Fibroblast of the aortic adventitia (primary cell): ENCODE measurements at regions not wholly inside any gene's neighbourhood (a gene's known extent, or its start where the extent isn't known, plus 50 kb on each side); places are given as distances from the start of the nearest gene placed in this dataset.

Experiments used
- DNase-seq: peaks from one replicate; pipeline ENCODE4 v3.0.0-alpha.2; 2010; ENCODE audit warnings: low read depth
- H3K4me3 ChIP-seq: 2 replicates; pipeline ENCODE4 v1.5.1; 2011; ENCODE audit warnings: low read depth, mild to moderate bottlenecking, control low read depth, low read length, moderate library complexity
- CTCF ChIP-seq: IDR thresholded peaks from 2 replicates; pipeline ENCODE4 v1.5.1; 2011; ENCODE audit warnings: mild to moderate bottlenecking, low read length, control low read depth, inconsistent platforms; ENCODE audit not compliant: insufficient read depth

DNA sequence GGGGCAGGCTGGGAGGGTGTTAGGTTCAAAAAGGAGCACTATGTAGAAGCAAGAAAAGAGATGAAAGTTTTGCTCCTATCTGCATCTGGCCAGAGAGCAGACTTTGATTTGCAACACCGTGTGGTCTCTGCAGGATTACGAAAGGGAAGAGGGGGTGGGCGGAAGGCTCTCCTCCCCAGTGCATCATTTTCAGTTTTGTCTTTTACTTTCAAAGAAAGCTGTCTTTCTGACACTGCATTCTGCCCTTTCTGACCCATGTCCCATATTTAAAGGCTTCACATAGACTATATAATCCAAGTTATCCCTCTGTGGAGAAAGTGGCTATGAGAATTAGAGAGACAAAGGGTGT is 126.5 kb downstream of the RHOU start:
- TF ChIP-seq CTCF, result no peak
- no peak overlapping the region for H3K4me3 ChIP-seq
- no peak for DNase-seq

DNA sequence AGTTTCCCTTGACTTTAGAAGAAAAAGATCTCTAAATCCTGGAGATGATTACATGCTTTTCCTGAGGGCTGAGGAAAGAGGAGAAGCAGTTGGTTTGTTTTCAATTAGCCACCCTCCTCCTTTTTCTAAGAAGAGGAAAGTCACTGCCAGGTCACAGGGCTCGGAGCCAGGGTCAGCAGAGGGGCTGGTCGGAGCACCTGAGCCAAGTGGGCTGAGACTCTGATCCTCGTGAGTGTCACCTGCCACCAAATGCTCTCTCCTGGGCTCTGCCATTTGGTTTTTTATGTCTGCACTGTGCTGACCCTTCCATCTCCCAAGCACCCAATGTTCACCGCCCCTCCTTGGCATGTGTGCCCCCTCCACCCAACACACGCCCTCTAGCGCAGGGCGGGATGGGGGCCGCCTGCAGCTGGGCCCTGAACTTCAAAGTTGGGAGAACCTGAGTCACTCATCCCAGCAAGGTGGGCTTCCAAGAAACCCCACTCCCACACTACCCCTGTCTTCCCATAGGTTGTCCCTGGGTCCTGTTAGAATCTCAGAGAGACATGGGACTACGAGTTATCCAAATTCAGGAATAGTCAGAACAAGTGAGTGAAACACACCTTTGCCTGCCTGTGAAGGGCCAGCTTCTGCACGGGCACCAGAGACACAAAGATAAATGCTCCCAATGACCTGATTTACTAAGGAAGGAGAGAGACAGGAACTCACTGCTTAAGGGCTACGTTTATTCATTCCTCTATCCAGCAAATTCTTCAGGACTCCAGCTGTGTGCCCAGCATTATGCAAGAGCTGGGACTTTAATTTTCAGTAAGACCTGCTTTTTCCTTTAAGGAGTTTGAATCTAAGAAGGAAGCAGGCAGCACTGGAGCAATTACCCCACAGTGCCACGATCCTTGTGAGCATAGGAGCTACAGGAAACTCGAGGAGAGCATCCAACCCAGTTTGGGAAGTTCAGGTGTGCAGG is 127.5 kb downstream of the RHOU start:
- no peak overlapping the region for H3K4me3 ChIP-seq
- peak; percentile 14 for DNase-seq
- TF ChIP-seq CTCF, result no peak

DNA sequence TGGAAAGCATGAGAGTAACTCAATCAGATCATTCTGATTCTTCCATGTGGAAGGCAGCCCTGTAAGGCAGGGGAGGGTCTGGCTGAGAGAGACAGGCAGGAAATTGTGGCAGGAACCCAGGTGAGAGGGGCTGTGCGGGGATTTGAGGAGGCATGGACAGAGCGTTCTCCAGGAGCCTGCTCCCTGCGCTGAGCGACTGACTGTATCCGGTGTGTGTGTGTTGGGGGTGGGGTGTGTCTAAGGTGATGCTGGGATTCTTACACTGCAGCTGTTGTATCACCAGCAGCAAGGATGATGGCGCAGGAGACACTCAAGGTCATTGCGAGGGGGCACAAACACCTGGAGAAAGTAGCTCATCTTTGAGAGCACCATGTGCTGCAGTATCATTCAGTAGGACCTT is 128.5 kb downstream of the RHOU start:
- no peak overlapping the region for H3K4me3 ChIP-seq
- TF ChIP-seq CTCF, result no peak
- DNase-seq, result no peak

- H3K4me3 ChIP-seq, result no peak overlapping the region
- TF ChIP-seq CTCF, result no peak
- no peak for DNase-seq
Measured at GRCh38 chr1:228865627-228866330, 130.5 kb downstream of the RHOU start.

DNA sequence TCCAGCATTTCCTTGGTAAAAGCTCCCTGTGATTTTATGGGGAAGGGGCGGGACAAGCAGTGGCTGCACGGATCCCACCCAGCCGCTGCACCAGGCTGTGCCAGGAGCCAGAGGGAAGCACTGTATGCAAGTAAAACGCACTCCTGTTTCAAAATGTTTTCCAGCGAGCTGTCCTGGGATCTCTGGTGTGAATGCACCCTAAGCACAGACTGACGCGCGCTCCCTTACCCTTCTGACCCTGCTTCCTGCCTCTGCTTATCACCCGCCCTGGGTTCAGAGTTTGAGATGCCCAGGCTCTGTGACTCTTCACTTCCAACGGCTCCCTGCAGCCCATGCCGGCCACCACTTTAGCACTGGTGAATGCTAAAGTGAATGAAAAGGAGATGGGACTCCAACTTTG is 131.2 kb downstream of the RHOU start:
- no peak for TF ChIP-seq CTCF
- no peak for DNase-seq
- H3K4me3 ChIP-seq, result no peak overlapping the region

- TF ChIP-seq CTCF, result no peak
- DNase-seq, result no peak
- H3K4me3 ChIP-seq, result no peak overlapping the region
Measured at GRCh38 chr1:228867108-228867950, 132.1 kb downstream of the RHOU start.
